Gastrocnemius medialis (tissue), 4 donors: ENCODE measurements at regions not wholly inside any gene's neighbourhood (a gene's known extent, or its start where the extent isn't known, plus 50 kb on each side); places are given as distances from the start of the nearest gene placed in this dataset.

ENCODE experiments used
- CTCF ChIP-seq, 5 experiments: fragments of 450-650 bp in 3 of 5; fragments of 200-600 bp in 2 of 5; sonication (generic) in 2 of 5; IDR thresholded peaks in 4 of 5; conservative IDR thresholded peaks in 1 of 5; 1 replicate in 4 of 5; 2 replicates in 1 of 5; pipeline ENCODE4 v1.5.1; 2016 to 2019; ENCODE audit warnings: antibody characterized with exemption in 5 of 5, mild to moderate bottlenecking in 3 of 5, moderate library complexity in 3 of 5
- POLR2A ChIP-seq, 2 donors: fragments of 450-650 bp; IDR thresholded peaks; one replicate each; pipeline ENCODE4 v1.6.1; 2017; ENCODE audit warnings: antibody characterized with exemption in 2 of 2, mild to moderate bottlenecking in 2 of 2, moderate library complexity in 2 of 2

DNA sequence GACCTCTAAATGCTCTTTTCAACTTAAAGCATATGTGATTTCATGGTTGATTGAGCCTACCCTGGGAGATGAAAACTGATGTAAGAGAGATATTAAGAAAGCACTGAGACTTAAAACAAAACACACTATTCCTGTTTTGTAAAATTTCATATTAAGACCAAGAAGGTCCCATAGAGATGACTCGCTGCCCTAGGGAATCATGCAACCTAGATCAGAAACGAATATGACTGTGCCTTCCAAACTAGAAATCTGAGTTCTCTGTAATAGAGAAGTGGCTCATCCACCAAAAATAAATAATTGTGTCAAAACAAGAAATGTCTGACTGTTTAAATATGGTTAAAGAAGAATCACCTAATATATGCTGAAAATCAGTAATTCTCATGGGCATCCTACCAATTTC, 776.8 kb upstream of the SOX11 start:
- TF ChIP-seq CTCF (IDR thresholded peaks at IDR 0.05 in 4 of 5, conservative IDR thresholded peaks at IDR 0.05 in 1 of 5) (no peak), POLR2A (IDR thresholded peaks at IDR 0.05) (no peak)
